HepG2 (cell line): ENCODE measurements at regions not wholly inside any gene's neighbourhood (a gene's known extent, or its start where the extent isn't known, plus 50 kb on each side); places are given as distances from the start of the nearest gene placed in this dataset.
A peak's percentile ranks its signal among the peaks of the same experiment; 100 is the strongest.
"Not testable (repeated sequence)": the region's sequence is repeated elsewhere in the genome, so short reads cannot be mapped to it uniquely, and the experiment has no call there.

ENCODE experiments used
- ATAC-seq: fragments of 200-7000 bp; cut with Tn5 transposase; 3 replicates; pipeline ENCODE4 v1.9.1; 2020; ENCODE audit warnings: mild to moderate bottlenecking, moderate library complexity
- BruUV-seq: library from RNA; stranded (reverse); fragments of 400-500 nt; replicated peaks from 2 replicates; lab custom pipeline; 2021; lab: Mats Ljungman, UMichigan
- CTCF ChIA-PET: fragments of 300-600 bp; formaldehyde crosslinking; extraction: SDS; loops from one replicate; lab custom pipeline; 2021; ENCODE audit warnings: low total read pairs, inconsistent platforms, low intra/inter-chr PET ratio; lab: Yijun Ruan, JAX
- POLR2A ChIA-PET: fragments of 350-600 bp; sonication (Branson Sonifier 250); formaldehyde crosslinking; loops from one replicate; lab custom pipeline; 2020; ENCODE audit warnings: antibody characterized with exemption, inconsistent platforms; lab: Yijun Ruan, JAX
- DNase-seq: peaks from one replicate; pipeline ENCODE4 v3.0.0-alpha.2; 2015; ENCODE audit warnings: low spot score
- FAIRE-seq: peaks from 3 replicates; lab custom pipeline; 2011; peaks lifted over from hg19 to GRCh38; lab: Jason Lieb, UNC
- H2AFZ ChIP-seq: one replicate; pipeline ENCODE4 v1.6.1; 2011; ENCODE audit warnings: low read length, inconsistent platforms
- H3K27ac ChIP-seq: fragments of 300-600 bp; 3 replicates; pipeline ENCODE4 v1.8.0; 2011; ENCODE audit warnings: mixed run types, mild to moderate bottlenecking, mixed read lengths, low read length, inconsistent platforms; ENCODE audit not compliant: insufficient read depth; ENCODE audit errors: extremely low read length
- H3K27me3 ChIP-seq, 2 experiments: fragments of 200-600 bp in 1 of 2; 2 replicates in 1 of 2; 3 replicates in 1 of 2; pipeline versions ENCODE4 v1.6.0 to v1.8.0; 2011; ENCODE audit warnings: low read length in 2 of 2, mild to moderate bottlenecking in 2 of 2, moderate library complexity in 2 of 2, inconsistent platforms in 1 of 2; ENCODE audit not compliant: insufficient read depth in 2 of 2, control insufficient read depth in 1 of 2
- H3K36me3 ChIP-seq, 2 experiments: fragments of 200-600 bp in 1 of 2; replicated peaks in 1 of 2; 2 replicates in 1 of 2; 3 replicates in 1 of 2; pipeline versions ENCODE4 v1.5.1 to v1.8.0; 2011; ENCODE audit warnings: low read length in 2 of 2, inconsistent platforms in 1 of 2; ENCODE audit not compliant: insufficient read depth in 2 of 2, control insufficient read depth in 1 of 2
- H3K4me1 ChIP-seq: 2 replicates; pipeline ENCODE4 v1.5.1; 2012; ENCODE audit warnings: low read length, inconsistent platforms; ENCODE audit not compliant: insufficient read depth
- H3K4me2 ChIP-seq: 2 replicates; pipeline ENCODE4 v1.6.0; 2011; ENCODE audit warnings: low read depth, low read length, inconsistent platforms
- H3K4me3 ChIP-seq, 3 experiments: fragments of 200-600 bp in 1 of 3; sonication (generic), shearing (Covaris generic) in 1 of 3; replicated peaks in 1 of 3; 2 replicates each; pipeline ENCODE4 v1.5.1; 2011 to 2016; ENCODE audit warnings: low read length in 3 of 3, inconsistent platforms in 2 of 3, low read depth in 2 of 3, mild to moderate bottlenecking in 2 of 3, control low read depth in 1 of 3, mixed read lengths in 1 of 3; ENCODE audit not compliant: insufficient read depth in 1 of 3
- H3K79me2 ChIP-seq: one replicate; pipeline ENCODE4 v1.6.1; 2011; ENCODE audit warnings: low read length, inconsistent platforms; ENCODE audit not compliant: insufficient read depth
- H3K9ac ChIP-seq: 2 replicates; pipeline ENCODE4 v1.6.0; 2011; ENCODE audit warnings: mild to moderate bottlenecking, low read depth, low read length, inconsistent platforms; ENCODE audit not compliant: insufficient read depth
- H3K9me3 ChIP-seq: 2 replicates; pipeline ENCODE4 v1.5.1; 2012; ENCODE audit warnings: mild to moderate bottlenecking, low read length
- H4K20me1 ChIP-seq: 2 replicates; pipeline ENCODE4 v1.6.0; 2011; ENCODE audit warnings: inconsistent platforms, mild to moderate bottlenecking, low read length, moderate library complexity; ENCODE audit not compliant: insufficient read depth
- MTF2 ChIP-seq: sonication (generic); formaldehyde crosslinking; IDR thresholded peaks from 2 replicates; pipeline ENCODE4 v1.5.0; 2020; ENCODE audit warnings: missing genetic modification reagents, borderline replicate concordance
- U2AF2 ChIP-seq: fragments of 200-400 bp; formaldehyde crosslinking; IDR thresholded peaks from 2 replicates; pipeline ENCODE4 v1.6.1; 2017; ENCODE audit warnings: low read depth, mild to moderate bottlenecking, low read length
- ZNF207 ChIP-seq: fragments of 450-650 bp; IDR thresholded peaks from 2 replicates; pipeline ENCODE4 v1.6.1; 2016; ENCODE audit warnings: antibody characterized with exemption, borderline replicate concordance
- ZNF317 ChIP-seq: sonication (generic); formaldehyde crosslinking; IDR thresholded peaks from 2 replicates; pipeline ENCODE4 v1.5.0; 2020; ENCODE audit warnings: mild to moderate bottlenecking, missing genetic modification reagents
- ZNF382 ChIP-seq: sonication (generic); formaldehyde crosslinking; IDR thresholded peaks from 2 replicates; pipeline ENCODE4 v1.5.0; 2020; ENCODE audit warnings: missing genetic modification reagents, mild to moderate bottlenecking, borderline replicate concordance
- WGBS: methylation state at CpG from one replicate; pipeline ENCODE4 v1.1.6; 2017; ENCODE audit warnings: low lambda C conversion rate; 5-methylcytosine and 5-hydroxymethylcytosine counted together
- in situ Hi-C: cut with HindIII; loops from 2 replicates; pipeline ENCODE4 v1.10.0; 2017; ENCODE audit warnings: low pct_unique_long_range_greater_than_20kb; ENCODE audit not compliant: extremely low pct_ligation_motif_present
- intact Hi-C: fragments of 100-400 bp; cut with micrococcal nuclease; formaldehyde crosslinking; loops from one replicate; pipeline ENCODE4 v1.10.0; 2022; ENCODE audit not compliant: unreplicated experiment
- TF ChIP-seq, protein P1 (sequence below): sonication (generic); formaldehyde crosslinking; IDR thresholded peaks from 2 replicates; pipeline ENCODE4 v1.5.1; 2020; ENCODE audit warnings: missing genetic modification reagents, mild to moderate bottlenecking, borderline replicate concordance
- TF ChIP-seq, protein P2 (sequence below): sonication (generic); formaldehyde crosslinking; IDR thresholded peaks from 2 replicates; pipeline ENCODE4 v1.5.0; 2020; ENCODE audit warnings: missing genetic modification reagents
- TF ChIP-seq, protein P3 (sequence below): IDR thresholded peaks from 2 replicates; pipeline ENCODE4 v1.6.1; 2016; ENCODE audit warnings: mild to moderate bottlenecking, missing biosample characterization, missing genetic modification reagents

DNA sequence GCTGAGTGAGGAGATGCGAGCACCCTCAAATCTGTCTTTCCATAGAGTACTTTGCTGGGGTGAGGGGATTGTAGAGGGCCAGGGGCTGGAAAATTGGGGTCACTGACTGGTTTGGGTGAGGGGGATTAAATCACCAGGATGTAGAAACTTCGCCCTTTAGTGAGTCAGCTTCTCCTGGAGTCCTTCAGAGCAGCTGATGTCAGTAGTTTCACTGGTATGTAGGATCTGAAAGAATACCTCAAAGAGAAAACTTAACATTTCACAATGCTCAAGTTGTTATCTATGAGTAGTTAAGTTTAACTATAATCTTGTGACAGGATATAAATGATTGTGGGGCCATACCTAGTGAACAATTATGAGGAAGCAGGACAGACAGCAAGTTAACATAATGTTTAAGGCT, 174.7 kb upstream of the ZNF717 start:
- H3K9ac ChIP-seq, H3K4me3 ChIP-seq, H3K27ac ChIP-seq, intact Hi-C loops, ATAC-seq, FAIRE-seq, in situ Hi-C loops, H3K36me3 ChIP-seq, H3K4me1 ChIP-seq, H3K27me3 ChIP-seq, DNase-seq, H4K20me1 ChIP-seq, BruUV-seq, CTCF ChIA-PET, H3K79me2 ChIP-seq, H3K4me2 ChIP-seq, H2AFZ ChIP-seq, POLR2A ChIA-PET: not testable (repeated sequence)
- H3K9me3 ChIP-seq, result peaks cover 54% of the 10 kb centered on the region
- 23% methylated on average over 2 of the region's 2 CpGs for WGBS

DNA sequence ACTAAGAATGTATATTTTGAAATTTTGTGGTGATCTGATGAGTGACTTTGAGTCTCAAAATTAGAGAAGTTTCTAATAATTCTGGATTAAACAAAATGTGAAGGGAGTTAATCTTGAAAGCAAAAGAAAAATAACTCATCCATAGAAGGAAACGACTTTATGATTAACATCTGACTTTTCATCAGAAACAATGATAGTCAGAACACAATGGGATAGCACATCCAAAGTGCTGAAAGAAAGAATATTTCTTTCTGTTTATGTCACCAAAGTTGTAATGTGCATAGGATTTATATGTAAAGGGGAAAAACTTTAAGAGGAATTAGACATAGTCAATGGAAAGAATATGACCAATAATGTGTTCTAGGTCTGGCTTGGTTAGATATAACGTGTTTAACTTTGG, 176.7 kb upstream of the ZNF717 start:
- POLR2A ChIA-PET, BruUV-seq, H4K20me1 ChIP-seq, FAIRE-seq, H3K79me2 ChIP-seq, H3K36me3 ChIP-seq, DNase-seq, H3K9ac ChIP-seq, H3K27ac ChIP-seq, CTCF ChIA-PET, H3K4me3 ChIP-seq, ATAC-seq, in situ Hi-C loops: not testable (repeated sequence)
- 0% methylated on average over 2 of the region's 2 CpGs for WGBS
- peak; percentile 92 for TF ChIP-seq ZNF317 (CRISPR knock-in tag)
- TF ChIP-seq, all 625 proteins: peak for 1; not testable (repeated sequence) for 624
- H3K27me3 ChIP-seq, H3K4me2 ChIP-seq, H3K4me1 ChIP-seq, intact Hi-C loops, H2AFZ ChIP-seq: not testable (repeated sequence)
- peaks cover 56% of the 10 kb centered on the region for H3K9me3 ChIP-seq

DNA sequence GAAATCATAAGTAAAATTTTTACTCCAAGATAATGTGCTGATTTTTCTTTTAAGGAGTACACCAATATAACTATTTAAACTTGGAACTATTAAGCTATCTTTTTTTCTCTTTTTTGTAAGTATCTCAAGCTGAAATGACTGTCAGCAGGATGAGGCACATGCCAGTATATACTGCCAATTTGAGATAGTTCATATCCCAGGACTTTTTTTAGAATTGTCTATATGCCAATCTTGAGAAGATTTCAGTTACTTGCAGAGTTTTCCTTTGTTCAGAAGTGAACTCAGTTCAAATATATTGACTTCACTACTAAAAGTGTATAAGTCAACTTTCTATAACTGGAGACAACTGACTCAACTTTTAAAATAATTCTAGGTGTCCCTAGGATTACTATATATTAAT, 181.7 kb upstream of the ZNF717 start:
- DNase-seq (no peak), FAIRE-seq (no peak), ATAC-seq (no peak)
- Histone ChIP-seq H3K4me1 (no peaks in the 10 kb centered on the region), H4K20me1 (no peaks in the 10 kb centered on the region), H3K4me2 (no peak overlapping the region), H3K9me3 (peaks cover 64% of the 10 kb centered on the region), H3K9ac (no peak overlapping the region), H3K79me2 (no peaks in the 10 kb centered on the region), H3K27me3 (no peaks in the 10 kb centered on the region), H2AFZ (no peak overlapping the region), H3K4me3 (no peak overlapping the region), H3K27ac (no peak overlapping the region), H3K36me3 (no peaks in the 10 kb centered on the region)
- ChIA-PET POLR2A (no interaction called here), CTCF (no interaction called here)
- BruUV-seq, result no TSS peak
- intact Hi-C loops, result no loop called here
- in situ Hi-C loops, result no loop called here
- TF ChIP-seq MTF2 (CRISPR knock-in tag) (no peak), U2AF2 (no peak), ZNF207 (no peak), ZNF382 (no peak)
- TF ChIP-seq, protein P1, sequence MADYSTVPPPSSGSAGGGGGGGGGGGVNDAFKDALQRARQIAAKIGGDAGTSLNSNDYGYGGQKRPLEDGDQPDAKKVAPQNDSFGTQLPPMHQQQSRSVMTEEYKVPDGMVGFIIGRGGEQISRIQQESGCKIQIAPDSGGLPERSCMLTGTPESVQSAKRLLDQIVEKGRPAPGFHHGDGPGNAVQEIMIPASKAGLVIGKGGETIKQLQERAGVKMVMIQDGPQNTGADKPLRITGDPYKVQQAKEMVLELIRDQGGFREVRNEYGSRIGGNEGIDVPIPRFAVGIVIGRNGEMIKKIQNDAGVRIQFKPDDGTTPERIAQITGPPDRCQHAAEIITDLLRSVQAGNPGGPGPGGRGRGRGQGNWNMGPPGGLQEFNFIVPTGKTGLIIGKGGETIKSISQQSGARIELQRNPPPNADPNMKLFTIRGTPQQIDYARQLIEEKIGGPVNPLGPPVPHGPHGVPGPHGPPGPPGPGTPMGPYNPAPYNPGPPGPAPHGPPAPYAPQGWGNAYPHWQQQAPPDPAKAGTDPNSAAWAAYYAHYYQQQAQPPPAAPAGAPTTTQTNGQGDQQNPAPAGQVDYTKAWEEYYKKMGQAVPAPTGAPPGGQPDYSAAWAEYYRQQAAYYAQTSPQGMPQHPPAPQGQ, result no peak
- TF ChIP-seq, protein P2, sequence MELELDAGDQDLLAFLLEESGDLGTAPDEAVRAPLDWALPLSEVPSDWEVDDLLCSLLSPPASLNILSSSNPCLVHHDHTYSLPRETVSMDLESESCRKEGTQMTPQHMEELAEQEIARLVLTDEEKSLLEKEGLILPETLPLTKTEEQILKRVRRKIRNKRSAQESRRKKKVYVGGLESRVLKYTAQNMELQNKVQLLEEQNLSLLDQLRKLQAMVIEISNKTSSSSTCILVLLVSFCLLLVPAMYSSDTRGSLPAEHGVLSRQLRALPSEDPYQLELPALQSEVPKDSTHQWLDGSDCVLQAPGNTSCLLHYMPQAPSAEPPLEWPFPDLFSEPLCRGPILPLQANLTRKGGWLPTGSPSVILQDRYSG (CRISPR knock-in tag), result no peak
- TF ChIP-seq, protein P3, sequence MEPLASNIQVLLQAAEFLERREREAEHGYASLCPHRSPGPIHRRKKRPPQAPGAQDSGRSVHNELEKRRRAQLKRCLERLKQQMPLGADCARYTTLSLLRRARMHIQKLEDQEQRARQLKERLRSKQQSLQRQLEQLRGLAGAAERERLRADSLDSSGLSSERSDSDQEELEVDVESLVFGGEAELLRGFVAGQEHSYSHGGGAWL (CRISPR knock-in tag), result no peak
